ENCODE measurements at regions not wholly inside any gene's neighbourhood (a gene's known extent, or its start where the extent isn't known, plus 50 kb on each side); places are given as distances from the start of the nearest gene placed in this dataset.

- no peaks in the 10 kb centered on the region for H3K36me3 ChIP-seq
- H3K4me1 ChIP-seq: no peaks in the 10 kb centered on the region
- no peak for DNase-seq
- H3K27me3 ChIP-seq: no peaks in the 10 kb centered on the region
- H3K4me3 ChIP-seq: no peak overlapping the region
- H3K9me3 ChIP-seq (replicated peaks): no peaks in the 10 kb centered on the region
- no peak overlapping the region for H3K27ac ChIP-seq
These were observed 93.4 kb upstream of the SLITRK1 start for GRCh38 chr13:83975655-83976165.

GRCh38 chr13:83958531-83958930 lies 76.3 kb upstream of the SLITRK1 start:
- Histone ChIP-seq H3K9me3 (replicated peaks) (no peaks in the 10 kb centered on the region), H3K4me1 (no peaks in the 10 kb centered on the region), H3K36me3 (no peaks in the 10 kb centered on the region), H3K27me3 (no peaks in the 10 kb centered on the region), H3K4me3 (no peak overlapping the region), H3K27ac (no peak overlapping the region)
- no peak for DNase-seq

- Histone ChIP-seq H3K9me3 (replicated peaks) (no peaks in the 10 kb centered on the region), H3K27ac (no peak overlapping the region), H3K27me3 (no peaks in the 10 kb centered on the region), H3K4me1 (no peaks in the 10 kb centered on the region), H3K4me3 (no peak overlapping the region), H3K36me3 (no peaks in the 10 kb centered on the region)
- DNase-seq: no peak
These were observed 72.7 kb upstream of the SLITRK1 start for GRCh38 chr13:83955011-83955410.

DNA sequence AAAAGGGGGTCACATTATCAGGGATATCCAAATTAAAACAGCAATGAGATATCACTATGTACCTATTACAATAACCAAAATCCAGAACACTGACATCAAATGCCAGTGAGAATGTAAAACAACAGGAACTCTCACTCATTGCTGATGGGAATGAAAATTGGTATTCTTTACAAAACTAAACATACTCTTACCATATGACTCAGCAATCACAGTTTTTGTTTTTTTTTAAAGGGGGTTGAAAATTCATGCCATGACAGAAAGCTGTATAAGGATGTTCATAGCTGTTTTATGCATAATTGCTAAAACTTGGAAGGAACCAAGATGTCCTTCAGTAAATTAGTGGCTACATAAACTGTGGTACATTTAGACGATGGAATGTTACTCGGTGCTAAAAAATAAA lies 71.6 kb upstream of the SLITRK1 start:
- Histone ChIP-seq H3K36me3 (no peaks in the 10 kb centered on the region), H3K27me3 (no peaks in the 10 kb centered on the region), H3K27ac (no peak overlapping the region), H3K9me3 (replicated peaks) (no peaks in the 10 kb centered on the region), H3K4me3 (no peak overlapping the region), H3K4me1 (no peaks in the 10 kb centered on the region)
- no peak for DNase-seq

GRCh38 chr13:83950293-83950692 lies 68.0 kb upstream of the SLITRK1 start:
- no peaks in the 10 kb centered on the region for H3K36me3 ChIP-seq
- H3K27ac ChIP-seq: no peak overlapping the region
- no peaks in the 10 kb centered on the region for H3K4me1 ChIP-seq
- no peak for DNase-seq
- no peaks in the 10 kb centered on the region for H3K27me3 ChIP-seq
- no peaks in the 10 kb centered on the region for H3K9me3 ChIP-seq (replicated peaks)
- no peak overlapping the region for H3K4me3 ChIP-seq

- Histone ChIP-seq H3K4me1 (no peaks in the 10 kb centered on the region), H3K9me3 (replicated peaks) (no peaks in the 10 kb centered on the region), H3K27me3 (no peaks in the 10 kb centered on the region), H3K4me3 (no peak overlapping the region), H3K27ac (no peak overlapping the region), H3K36me3 (no peaks in the 10 kb centered on the region)
- DNase-seq: peak in 1 of 2 experiments; percentile 5
These were observed 61.4 kb upstream of the SLITRK1 start for GRCh38 chr13:83943530-83944279.

GRCh38 chr13:83941701-83942335 lies 59.5 kb upstream of the SLITRK1 start:
- Histone ChIP-seq H3K4me1 (no peaks in the 10 kb centered on the region), H3K4me3 (no peak overlapping the region), H3K27me3 (no peaks in the 10 kb centered on the region), H3K27ac (no peak overlapping the region), H3K9me3 (replicated peaks) (no peaks in the 10 kb centered on the region), H3K36me3 (no peaks in the 10 kb centered on the region)
- no peak for DNase-seq

GRCh38 chr13:83940742-83941141 lies 58.5 kb upstream of the SLITRK1 start:
- H3K9me3 ChIP-seq (replicated peaks): no peaks in the 10 kb centered on the region
- H3K36me3 ChIP-seq: no peaks in the 10 kb centered on the region
- no peak overlapping the region for H3K27ac ChIP-seq
- no peaks in the 10 kb centered on the region for H3K27me3 ChIP-seq
- no peak for DNase-seq
- no peaks in the 10 kb centered on the region for H3K4me1 ChIP-seq
- H3K4me3 ChIP-seq: no peak overlapping the region

GRCh38 chr13:83937579-83937978 lies 55.3 kb upstream of the SLITRK1 start:
- no peak for DNase-seq
- Histone ChIP-seq H3K27ac (no peak overlapping the region), H3K4me1 (no peaks in the 10 kb centered on the region)

DNA sequence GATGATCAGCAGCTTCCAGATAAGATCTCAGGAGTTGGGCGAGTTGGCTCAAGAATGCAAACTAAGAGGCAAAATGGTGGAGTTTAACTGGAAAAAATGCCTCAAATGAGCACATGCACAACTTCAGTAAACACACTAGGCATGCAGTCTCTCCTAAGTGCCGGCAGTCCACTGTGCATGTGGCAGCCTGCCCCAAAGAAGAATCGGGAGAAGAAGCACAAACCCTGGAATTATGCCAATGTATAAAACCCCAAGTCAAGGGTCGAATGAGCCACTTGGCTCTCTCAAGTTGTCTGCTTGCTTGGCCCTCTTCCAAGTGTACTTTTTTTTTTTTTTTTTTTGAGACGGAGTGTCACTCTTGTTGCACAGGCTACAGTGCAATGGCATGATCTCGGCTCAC lies 53.3 kb upstream of the SLITRK1 start:
- H3K9me3 ChIP-seq (replicated peaks): no peaks in the 10 kb centered on the region
- H3K4me3 ChIP-seq: no peak overlapping the region
- DNase-seq: no peak
- H3K27me3 ChIP-seq: no peaks in the 10 kb centered on the region
- H3K36me3 ChIP-seq: no peaks in the 10 kb centered on the region
- H3K27ac ChIP-seq: no peak overlapping the region
- no peaks in the 10 kb centered on the region for H3K4me1 ChIP-seq

More at GRCh38 chr13:83937579-83937978, 55.3 kb upstream of the SLITRK1 start:
- Histone ChIP-seq H3K27me3 (no peaks in the 10 kb centered on the region), H3K36me3 (no peaks in the 10 kb centered on the region), H3K4me3 (no peak overlapping the region), H3K9me3 (replicated peaks) (no peaks in the 10 kb centered on the region)

Measured in SJCRH30 (cell line).